Limb (tissue), 2 donors: ENCODE measurements at regions not wholly inside any gene's neighbourhood (a gene's known extent, or its start where the extent isn't known, plus 50 kb on each side); places are given as distances from the start of the nearest gene placed in this dataset.

Source experiments
- DNase-seq, 2 donors: peaks; one replicate each; pipeline ENCODE4 v3.0.0-alpha.2; 2016; ENCODE audit errors: extremely low spot score in 2 of 2

- no peak for DNase-seq
These were observed 420.0 kb upstream of the ST6GAL2 start for GRCh38 chr2:107305966-107306365.

GRCh38 chr2:107306881-107307280 lies 420.9 kb upstream of the ST6GAL2 start:
- DNase-seq = no peak

- DNase-seq = no peak
These were observed 422.9 kb upstream of the ST6GAL2 start for GRCh38 chr2:107308835-107309234.

GRCh38 chr2:107312240-107312639 lies 426.3 kb upstream of the ST6GAL2 start:
- DNase-seq = no peak

- DNase-seq = no peak
These were observed 427.3 kb upstream of the ST6GAL2 start for GRCh38 chr2:107313316-107313715.

- DNase-seq = no peak
These were observed 434.9 kb upstream of the ST6GAL2 start for GRCh38 chr2:107320881-107321280.

- no peak for DNase-seq
These were observed 436.4 kb upstream of the ST6GAL2 start for GRCh38 chr2:107322416-107322815.

- DNase-seq = peak in 1 of 2 donors; percentile 45
These were observed 438.1 kb upstream of the ST6GAL2 start for GRCh38 chr2:107323946-107324565.

- DNase-seq = peak; percentile 49 to 75
These were observed 440.2 kb upstream of the ST6GAL2 start for GRCh38 chr2:107325981-107326786.

- no peak for DNase-seq
These were observed 448.3 kb upstream of the ST6GAL2 start for GRCh38 chr2:107334306-107334705.

- no peak for DNase-seq
These were observed 450.6 kb upstream of the ST6GAL2 start for GRCh38 chr2:107336526-107336925.

- no peak for DNase-seq
These were observed 451.4 kb upstream of the ST6GAL2 start for GRCh38 chr2:107337209-107337898.

GRCh38 chr2:107338059-107338458 lies 452.1 kb upstream of the ST6GAL2 start:
- DNase-seq = no peak

- no peak for DNase-seq
These were observed 452.6 kb upstream of the ST6GAL2 start for GRCh38 chr2:107338571-107338970.

- DNase-seq = no peak
These were observed 455.0 kb upstream of the ST6GAL2 start for GRCh38 chr2:107340955-107341354.

GRCh38 chr2:107349329-107349728 lies 463.4 kb upstream of the ST6GAL2 start:
- no peak for DNase-seq

- DNase-seq = no peak
These were observed 468.2 kb upstream of the ST6GAL2 start for GRCh38 chr2:107354175-107354574.

GRCh38 chr2:107358362-107358761 lies 468.3 kb upstream of the RGPD4 start:
- DNase-seq = no peak

- no peak for DNase-seq
These were observed 467.7 kb upstream of the RGPD4 start for GRCh38 chr2:107359021-107359420.

- no peak for DNase-seq
These were observed 464.8 kb upstream of the RGPD4 start for GRCh38 chr2:107361751-107362381.

- no peak for DNase-seq
These were observed 463.7 kb upstream of the RGPD4 start for GRCh38 chr2:107362993-107363392.

GRCh38 chr2:107363806-107364205 lies 462.9 kb upstream of the RGPD4 start:
- no peak for DNase-seq
